ENCODE measurements at regions not wholly inside any gene's neighbourhood (a gene's known extent, or its start where the extent isn't known, plus 50 kb on each side); places are given as distances from the start of the nearest gene placed in this dataset.

DNA sequence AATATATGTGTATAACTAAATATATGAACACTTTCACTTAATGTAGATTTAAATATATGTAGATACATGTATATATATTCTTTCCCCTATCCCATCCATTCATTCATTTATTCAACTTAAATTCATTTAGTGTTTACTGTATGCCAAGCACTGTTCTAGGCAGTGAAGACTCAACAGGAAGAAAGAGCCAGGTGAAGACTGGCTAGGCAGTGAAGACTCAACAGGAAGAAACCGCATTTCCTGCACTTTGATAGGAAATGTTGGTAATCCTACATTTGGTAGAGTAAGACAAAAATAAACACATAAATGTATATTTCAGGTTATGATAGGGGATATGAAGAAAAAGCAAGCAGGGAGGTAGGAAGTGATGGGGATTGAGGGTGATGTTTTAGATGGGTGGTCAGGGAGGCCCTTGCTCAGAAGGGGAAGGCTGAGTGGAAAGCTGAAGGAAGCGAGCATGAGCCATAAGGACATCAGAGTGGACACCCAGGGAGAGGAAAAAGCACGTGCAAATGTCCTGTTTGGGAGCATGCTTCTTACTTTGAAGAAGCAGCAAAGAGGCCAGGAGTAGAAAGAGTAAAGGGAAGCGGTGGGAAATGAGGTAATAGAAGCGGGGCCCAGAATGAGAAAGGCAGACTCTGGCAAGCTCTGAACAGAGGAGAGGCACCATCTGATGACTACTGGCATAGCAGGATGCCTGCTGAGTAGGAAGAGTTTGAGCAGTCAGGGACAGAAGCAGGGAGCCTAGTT lies 227.8 kb upstream of the MAP3K1 start:
- H3K9ac ChIP-seq (ENCODE audit: control insufficient read depth, extremely low read depth, insufficient read depth, low read length): no peak overlapping the region

DNA sequence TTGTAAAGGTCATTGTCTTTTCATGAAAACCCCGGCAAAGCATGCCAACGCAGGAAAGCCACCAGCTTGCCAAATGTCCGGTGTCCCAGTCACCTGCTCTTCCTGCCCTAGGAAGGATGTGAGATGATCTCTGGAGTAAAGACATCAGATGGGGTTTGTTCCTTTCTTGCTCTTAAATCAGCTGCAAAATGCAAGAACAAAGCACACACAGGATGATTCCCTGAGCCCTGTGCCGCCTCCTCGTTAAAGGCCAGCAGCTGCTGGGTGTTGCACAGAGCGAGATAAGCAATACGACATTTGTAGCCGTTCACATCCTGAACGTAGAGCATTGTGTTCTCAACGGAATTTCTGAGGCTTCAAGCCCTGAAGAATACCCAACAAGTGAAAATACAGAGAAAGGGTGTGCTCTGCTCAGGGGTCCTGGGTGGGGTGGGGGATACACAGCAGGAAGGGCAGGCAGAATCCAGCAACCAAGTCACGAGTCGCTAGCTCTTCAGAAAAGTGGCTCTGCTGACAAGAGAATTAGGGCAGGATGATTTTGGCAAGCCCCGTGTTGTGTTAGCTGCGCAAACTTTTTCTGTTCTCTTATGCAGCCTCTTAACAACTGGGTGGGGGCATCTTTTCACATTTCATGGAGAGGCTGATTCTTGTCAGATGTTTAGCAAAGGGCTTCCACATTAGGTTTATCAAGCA lies 229.2 kb upstream of the MAP3K1 start:
- peak; percentile 9 for FAIRE-seq
- Histone ChIP-seq H4K20me1 (ENCODE audit: control insufficient read depth, extremely low read depth, insufficient read depth, low read length) (no peaks in the 10 kb centered on the region), H3K4me1 (ENCODE audit: control insufficient read depth, extremely low read depth, insufficient read depth, low read length) (peaks cover 19% of the 10 kb centered on the region), H3K9me1 (ENCODE audit: control insufficient read depth, extremely low read depth, insufficient read depth, low read length) (no peaks in the 10 kb centered on the region), H2AFZ (ENCODE audit: control insufficient read depth, low read length) (peak overlapping the region; percentile 64), H3K36me3 (ENCODE audit: control insufficient read depth in 2 of 2, extremely low read depth in 1 of 2, insufficient read depth in 2 of 2, low read length in 2 of 2) (no peaks in the 10 kb centered on the region), H3K27me3 (ENCODE audit: control insufficient read depth, extremely low read depth, insufficient read depth, low read length) (no peaks in the 10 kb centered on the region), H3K4me3 (ENCODE audit: control insufficient read depth in 2 of 3, extremely low read depth in 1 of 3, insufficient read depth in 2 of 3, low read depth in 1 of 3, low read length in 3 of 3) (peak overlapping the region in 1 of 3 experiments; percentile 44), H3K27ac (ENCODE audit: control insufficient read depth, insufficient read depth, low read length) (no peak overlapping the region), H3K9ac (ENCODE audit: control insufficient read depth, extremely low read depth, insufficient read depth, low read length) (no peak overlapping the region), H3K9me3 (ENCODE audit: control insufficient read depth, low read depth, low read length) (no peaks in the 10 kb centered on the region), H3K4me2 (ENCODE audit: control insufficient read depth, extremely low read depth, insufficient read depth, low read depth, low read length) (peak overlapping the region; percentile 72), H3K79me2 (ENCODE audit: control insufficient read depth, insufficient read depth, low read length) (no peaks in the 10 kb centered on the region)
- no peak for DNase-seq (ENCODE audit: low read depth, low spot score)
- dilution Hi-C loops (cut with MboI; ENCODE audit: extremely low pct_ligation_motif_present, low sequenced_read_pairs): no loop called here
- TF ChIP-seq, protein P1, sequence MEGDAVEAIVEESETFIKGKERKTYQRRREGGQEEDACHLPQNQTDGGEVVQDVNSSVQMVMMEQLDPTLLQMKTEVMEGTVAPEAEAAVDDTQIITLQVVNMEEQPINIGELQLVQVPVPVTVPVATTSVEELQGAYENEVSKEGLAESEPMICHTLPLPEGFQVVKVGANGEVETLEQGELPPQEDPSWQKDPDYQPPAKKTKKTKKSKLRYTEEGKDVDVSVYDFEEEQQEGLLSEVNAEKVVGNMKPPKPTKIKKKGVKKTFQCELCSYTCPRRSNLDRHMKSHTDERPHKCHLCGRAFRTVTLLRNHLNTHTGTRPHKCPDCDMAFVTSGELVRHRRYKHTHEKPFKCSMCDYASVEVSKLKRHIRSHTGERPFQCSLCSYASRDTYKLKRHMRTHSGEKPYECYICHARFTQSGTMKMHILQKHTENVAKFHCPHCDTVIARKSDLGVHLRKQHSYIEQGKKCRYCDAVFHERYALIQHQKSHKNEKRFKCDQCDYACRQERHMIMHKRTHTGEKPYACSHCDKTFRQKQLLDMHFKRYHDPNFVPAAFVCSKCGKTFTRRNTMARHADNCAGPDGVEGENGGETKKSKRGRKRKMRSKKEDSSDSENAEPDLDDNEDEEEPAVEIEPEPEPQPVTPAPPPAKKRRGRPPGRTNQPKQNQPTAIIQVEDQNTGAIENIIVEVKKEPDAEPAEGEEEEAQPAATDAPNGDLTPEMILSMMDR (optimal IDR thresholded peaks at IDR 0.05 in 1 of 3, IDR thresholded peaks at IDR 0.05 in 1 of 3, conservative IDR thresholded peaks at IDR 0.05 in 1 of 3; ENCODE audit: extremely low read depth in 1 of 3, insufficient read depth in 2 of 3, low read length in 3 of 3): no peak
- no peak for TF ChIP-seq EZH2 (IDR thresholded peaks at IDR 0.05; ENCODE audit: low read length)

More for the DNA sequence above, 227.8 kb upstream of the MAP3K1 start:
- no peak for FAIRE-seq
- DNase-seq (ENCODE audit: low read depth, low spot score): no peak
- Histone ChIP-seq H3K9me1 (ENCODE audit: control insufficient read depth, extremely low read depth, insufficient read depth, low read length) (no peaks in the 10 kb centered on the region), H3K36me3 (ENCODE audit: control insufficient read depth in 2 of 2, extremely low read depth in 1 of 2, insufficient read depth in 2 of 2, low read length in 2 of 2) (no peaks in the 10 kb centered on the region), H3K27me3 (ENCODE audit: control insufficient read depth, extremely low read depth, insufficient read depth, low read length) (no peaks in the 10 kb centered on the region), H3K4me2 (ENCODE audit: control insufficient read depth, extremely low read depth, insufficient read depth, low read depth, low read length) (no peak overlapping the region), H3K4me1 (ENCODE audit: control insufficient read depth, extremely low read depth, insufficient read depth, low read length) (peaks cover 19% of the 10 kb centered on the region), H3K4me3 (ENCODE audit: control insufficient read depth in 2 of 3, extremely low read depth in 1 of 3, insufficient read depth in 2 of 3, low read depth in 1 of 3, low read length in 3 of 3) (no peak overlapping the region), H2AFZ (ENCODE audit: control insufficient read depth, low read length) (no peak overlapping the region), H4K20me1 (ENCODE audit: control insufficient read depth, extremely low read depth, insufficient read depth, low read length) (no peaks in the 10 kb centered on the region), H3K9me3 (ENCODE audit: control insufficient read depth, low read depth, low read length) (no peaks in the 10 kb centered on the region), H3K79me2 (ENCODE audit: control insufficient read depth, insufficient read depth, low read length) (no peaks in the 10 kb centered on the region), H3K27ac (ENCODE audit: control insufficient read depth, insufficient read depth, low read length) (no peak overlapping the region)
- TF ChIP-seq EZH2 (IDR thresholded peaks at IDR 0.05; ENCODE audit: low read length): no peak
- TF ChIP-seq, protein P1 (optimal IDR thresholded peaks at IDR 0.05 in 1 of 3, IDR thresholded peaks at IDR 0.05 in 1 of 3, conservative IDR thresholded peaks at IDR 0.05 in 1 of 3; ENCODE audit: extremely low read depth in 1 of 3, insufficient read depth in 2 of 3, low read length in 3 of 3): no peak
- dilution Hi-C loops (cut with MboI; ENCODE audit: extremely low pct_ligation_motif_present, low sequenced_read_pairs): no loop called here
